SU-DHL-6 (cell line): ENCODE measurements at regions not wholly inside any gene's neighbourhood (a gene's known extent, or its start where the extent isn't known, plus 50 kb on each side); places are given as distances from the start of the nearest gene placed in this dataset.

Source experiments
- H2AFZ ChIP-seq: fragments of 200-600 bp; sonication (generic); 2 replicates; pipeline ENCODE4 v1.6.1; 2014; ENCODE audit warnings: low read depth, mild to moderate bottlenecking, moderate library complexity, mixed read lengths, antibody characterized with exemption, low read length; ENCODE audit not compliant: severe bottlenecking
- H3F3A ChIP-seq: fragments of 200-600 bp; shearing (Covaris generic); 2 replicates; pipeline ENCODE4 v1.6.0; 2016; ENCODE audit warnings: antibody characterized with exemption, mild to moderate bottlenecking; ENCODE audit not compliant: insufficient read depth
- H3K27ac ChIP-seq: fragments of 200-600 bp; sonication (generic); 2 replicates; pipeline ENCODE4 v1.5.1; 2016; ENCODE audit warnings: low read depth, mild to moderate bottlenecking, low read length, moderate library complexity, mixed read lengths
- H3K27me3 ChIP-seq: fragments of 200-600 bp; sonication (generic), shearing (Covaris generic); 2 replicates; pipeline ENCODE4 v1.6.0; 2014; ENCODE audit warnings: mild to moderate bottlenecking, low read length
- H3K36me3 ChIP-seq: fragments of 200-600 bp; sonication (generic); 2 replicates; pipeline ENCODE4 v1.6.1; 2014; ENCODE audit warnings: mild to moderate bottlenecking, low read length, mixed read lengths
- H3K4me2 ChIP-seq: fragments of 300-600, 200-600 bp; shearing (Covaris generic), sonication (generic); 2 replicates; pipeline ENCODE4 v1.6.0; 2014; ENCODE audit warnings: low read length, low read depth, mild to moderate bottlenecking; ENCODE audit not compliant: poor library complexity, severe bottlenecking
- H3K4me3 ChIP-seq: fragments of 200-600 bp; sonication (generic); 2 replicates; pipeline ENCODE4 v1.5.1; 2014; ENCODE audit warnings: antibody characterized with exemption, low read length, mild to moderate bottlenecking, mixed read lengths; ENCODE audit not compliant: insufficient read depth, poor library complexity, severe bottlenecking
- H3K79me2 ChIP-seq: fragments of 200-600 bp; sonication (generic); 2 replicates; pipeline ENCODE4 v1.6.1; 2014; ENCODE audit warnings: mild to moderate bottlenecking, low read length, moderate library complexity; ENCODE audit not compliant: insufficient read depth
- H3K9ac ChIP-seq: fragments of 200-600 bp; sonication (generic); 2 replicates; pipeline ENCODE4 v1.7.0; 2014; ENCODE audit warnings: mild to moderate bottlenecking, low read length
- H3K9me2 ChIP-seq: fragments of 200-600 bp; sonication (generic); replicated peaks from 2 replicates; pipeline ENCODE4 v1.6.1; 2014; ENCODE audit warnings: low read length; ENCODE audit not compliant: insufficient read depth
- H3K9me3 ChIP-seq: fragments of 200-600 bp; sonication (generic); 2 replicates; pipeline ENCODE4 v1.6.1; 2014; ENCODE audit warnings: low read length, mixed read lengths; ENCODE audit not compliant: insufficient read depth
- H4K20me1 ChIP-seq: fragments of 200-600 bp; sonication (generic); 2 replicates; pipeline ENCODE4 v1.6.1; 2014; ENCODE audit warnings: low read depth, mild to moderate bottlenecking, antibody characterized with exemption, low read length, moderate library complexity, mixed read lengths
- CTCF ChIP-seq: fragments of 200-600 bp; sonication (generic); IDR thresholded peaks from one replicate; pipeline ENCODE4 v1.5.1; 2017; ENCODE audit warnings: antibody characterized with exemption, mild to moderate bottlenecking, low read length, moderate library complexity; ENCODE audit not compliant: insufficient read depth, poor library complexity, severe bottlenecking
- EZH2phosphoT487 ChIP-seq: fragments of 200-600 bp; sonication (generic), shearing (Covaris generic); conservative IDR thresholded peaks from 2 replicates; pipeline ENCODE4 v1.6.1; 2018; ENCODE audit warnings: mild to moderate bottlenecking, antibody characterized with exemption, low read length, moderate library complexity, mixed read lengths

- no peaks in the 10 kb centered on the region for H3K36me3 ChIP-seq
- no peaks in the 10 kb centered on the region for H3K79me2 ChIP-seq
- H3K27me3 ChIP-seq, result no peaks in the 10 kb centered on the region
- no peak overlapping the region for H3K4me3 ChIP-seq
- H3K9me3 ChIP-seq, result no peaks in the 10 kb centered on the region
- no peak overlapping the region for H2AFZ ChIP-seq
- H3K27ac ChIP-seq, result no peak overlapping the region
- H3F3A ChIP-seq, result no peaks in the 10 kb centered on the region
- no peak overlapping the region for H3K4me2 ChIP-seq
- H3K9me2 ChIP-seq, result no peaks in the 10 kb centered on the region
- no peak overlapping the region for H3K9ac ChIP-seq
- TF ChIP-seq CTCF, result no peak
- no peak for TF ChIP-seq EZH2phosphoT487
- H4K20me1 ChIP-seq, result no peaks in the 10 kb centered on the region
Observed at GRCh38 chr4:164483711-164484110, 270.2 kb upstream of the SMIM31 start.

GRCh38 chr4:164484551-164484950 is 269.4 kb upstream of the SMIM31 start:
- Histone ChIP-seq H3K9ac (no peak overlapping the region), H3K27ac (no peak overlapping the region), H4K20me1 (no peaks in the 10 kb centered on the region), H3K9me2 (no peaks in the 10 kb centered on the region), H3K36me3 (no peaks in the 10 kb centered on the region), H3K79me2 (no peaks in the 10 kb centered on the region), H3K4me2 (no peak overlapping the region), H3F3A (no peaks in the 10 kb centered on the region), H3K27me3 (no peaks in the 10 kb centered on the region), H3K4me3 (no peak overlapping the region), H3K9me3 (no peaks in the 10 kb centered on the region), H2AFZ (no peak overlapping the region)
- TF ChIP-seq CTCF (no peak), EZH2phosphoT487 (no peak)

GRCh38 chr4:164485136-164485535 is 268.8 kb upstream of the SMIM31 start:
- Histone ChIP-seq H3K4me2 (no peak overlapping the region), H3K9me2 (no peaks in the 10 kb centered on the region), H3K27ac (no peak overlapping the region), H3K36me3 (no peaks in the 10 kb centered on the region), H3K9ac (no peak overlapping the region), H3K27me3 (no peaks in the 10 kb centered on the region), H3K9me3 (no peaks in the 10 kb centered on the region), H2AFZ (no peak overlapping the region), H3K79me2 (no peaks in the 10 kb centered on the region), H3K4me3 (no peak overlapping the region), H4K20me1 (no peaks in the 10 kb centered on the region), H3F3A (no peaks in the 10 kb centered on the region)
- TF ChIP-seq CTCF (no peak), EZH2phosphoT487 (no peak)
